ENCODE measurements at regions not wholly inside any gene's neighbourhood (a gene's known extent, or its start where the extent isn't known, plus 50 kb on each side); places are given as distances from the start of the nearest gene placed in this dataset.

- Mint-ChIP-seq H3K27me3 (ENCODE audit: low read depth) (peaks cover 1% of the 10 kb centered on the region; the same call in 1 of the 2 replicates), H3K36me3 (ENCODE audit: insufficient read depth in 1 of 3, low read depth in 3 of 3) (no peaks in the 10 kb centered on the region), H3K4me1 (peaks cover 5% of the 10 kb centered on the region in 2 experiments; a peak in 3 of 4 replicates), H3K9me3 (no peaks in the 10 kb centered on the region), H3K27ac (peak overlapping the region in 1 of 3 experiments; percentile 23; a peak in 1 of 7 replicates), H3K4me3 (no peak overlapping the region)
- H2BK5ac ChIP-seq (ENCODE audit: insufficient read length, low read length): no peak overlapping the region
- H3K56ac ChIP-seq (ENCODE audit: insufficient read length, low read depth, low read length): no peak overlapping the region
- no peak overlapping the region for H2BK120ac ChIP-seq (ENCODE audit: low read depth, low read length, poor library complexity, severe bottlenecking)
- H3K27ac ChIP-seq (ENCODE audit: insufficient read length, low read depth, low read length): no peak overlapping the region
- no peak overlapping the region for H4K8ac ChIP-seq (replicated peaks; ENCODE audit: insufficient read length, low read depth, low read length)
- TF ChIP-seq CTCF (conservative IDR thresholded peaks at IDR 0.05): no peak
- no CpG with 5 or more reads among the region's 5 CpGs for WGBS (ENCODE audit: extremely low coverage, insufficient read length, low lambda C conversion rate)
- no peaks in the 10 kb centered on the region for H3K4me1 ChIP-seq (ENCODE audit: insufficient read depth, low read length)
- H3T11ph ChIP-seq (ENCODE audit: low read length): no peak overlapping the region
- no peaks in the 10 kb centered on the region for H3K79me2 ChIP-seq (ENCODE audit: insufficient read depth, low read length)
- H3K4ac ChIP-seq (ENCODE audit: low read depth, low read length): no peak overlapping the region
- no peaks in the 10 kb centered on the region for H3K79me1 ChIP-seq (ENCODE audit: insufficient read depth, low read depth, low read length, poor library complexity, severe bottlenecking)
- no peak overlapping the region for H3K18ac ChIP-seq (ENCODE audit: insufficient read length, low read depth, low read length)
- H4K5ac ChIP-seq (ENCODE audit: insufficient read length, low read depth, low read length): no peak overlapping the region
- H3K9ac ChIP-seq (ENCODE audit: extremely low read depth, insufficient read length, low read length): no peak overlapping the region
- no peaks in the 10 kb centered on the region for H4K20me1 ChIP-seq (ENCODE audit: control insufficient read depth, insufficient read depth, insufficient read length)
- no peak overlapping the region for H2AFZ ChIP-seq (ENCODE audit: low read length)
- no peak overlapping the region for H4K91ac ChIP-seq (ENCODE audit: insufficient read length, low read depth, low read length)
- H3K27me3 ChIP-seq (ENCODE audit: insufficient read depth, low read length): no peaks in the 10 kb centered on the region
- no peaks in the 10 kb centered on the region for H3K23me2 ChIP-seq (ENCODE audit: insufficient read length, low read depth, low read length, poor library complexity, severe bottlenecking)
- no peak overlapping the region for H2BK20ac ChIP-seq (ENCODE audit: low read depth, low read length, poor library complexity, severe bottlenecking)
- no peak overlapping the region for H2BK12ac ChIP-seq (ENCODE audit: insufficient read length, low read depth, low read length)
- H3K23ac ChIP-seq (ENCODE audit: insufficient read length, low read depth, low read length): no peak overlapping the region
- no peak overlapping the region for H3K14ac ChIP-seq (ENCODE audit: insufficient read depth, low read length)
- no peak overlapping the region for H2AK5ac ChIP-seq (ENCODE audit: insufficient read length, low read length)
- no peaks in the 10 kb centered on the region for H3K9me3 ChIP-seq (ENCODE audit: control insufficient read depth, low read depth, low read length)
- DNase-seq: no peak
- H2BK15ac ChIP-seq (ENCODE audit: low read depth, low read length): no peak overlapping the region
- H3K4me2 ChIP-seq (ENCODE audit: insufficient read depth, insufficient read length, low read length): no peak overlapping the region
Measured at GRCh38 chr9:107647611-107648010, 158.0 kb upstream of the KLF4 start.
